Psoas muscle (tissue), 7 donors: ENCODE measurements at regions not wholly inside any gene's neighbourhood (a gene's known extent, or its start where the extent isn't known, plus 50 kb on each side); places are given as distances from the start of the nearest gene placed in this dataset.

Source experiments
- ATAC-seq, 4 donors: fragments of 200-7000 bp; cut with Tn5 transposase; one replicate each; pipeline ENCODE4 v1.9.1; 2020; ENCODE audit warnings: moderate library complexity in 3 of 4, mild to moderate bottlenecking in 2 of 4
- DNase-seq, 2 donors: peaks; one replicate each; pipeline ENCODE4 v3.0.0-alpha.2; 2020
- H3K27ac ChIP-seq: fragments of 200-600 bp; one replicate; pipeline ENCODE4 v1.8.0; 2022
- H3K27me3 ChIP-seq, 3 donors: fragments of 200-600 bp in 1 of 3; one replicate each; pipeline versions ENCODE4 v1.6.1 to v1.8.0; 2013 to 2022; ENCODE audit warnings: low read length in 2 of 3, mild to moderate bottlenecking in 2 of 3, moderate library complexity in 1 of 3; ENCODE audit not compliant: insufficient read depth in 3 of 3
- H3K36me3 ChIP-seq, 2 donors: fragments of 200-600 bp in 1 of 2; one replicate each; pipeline versions ENCODE4 v1.6.1 to v1.8.0; 2013 to 2022; ENCODE audit warnings: low read depth in 1 of 2, mild to moderate bottlenecking in 1 of 2, moderate library complexity in 1 of 2; ENCODE audit not compliant: insufficient read depth in 1 of 2
- H3K4me1 ChIP-seq: fragments of 200-600 bp; one replicate; pipeline ENCODE4 v1.8.0; 2022
- H3K4me3 ChIP-seq: fragments of 200-600 bp; one replicate; pipeline ENCODE4 v1.8.0; 2022; ENCODE audit warnings: mild to moderate bottlenecking
- H3K9me3 ChIP-seq: fragments of 200-600 bp; one replicate; pipeline ENCODE4 v1.8.0; 2022
- WGBS, 3 donors: extraction: QIAGEN DNeasy Blood & Tissue Kit; methylation state at CpG; one replicate each; pipeline versions ENCODE4 v1.1.6 to v1.1.7; 2013; 5-methylcytosine and 5-hydroxymethylcytosine counted together
- intact Hi-C, 2 donors: fragments of 100-400 bp; cut with DNase I; formaldehyde crosslinking; loops; one replicate each; pipeline versions ENCODE4 v1.11.0 to v1.14.2; 2022
- TF ChIP-seq, protein P1 (sequence below): fragments of 200-600 bp; IDR thresholded peaks from one replicate; pipeline ENCODE4 v1.8.0; 2022; ENCODE audit warnings: antibody characterized with exemption
- donor health status: healthy with polysubstance abuse.
- donor health status: DM: no; HTN: no; CAD: no; lungs with moderate emphysema.
- donor health status: Bipolar disorder and iron deficiency.
- donor health status: healthy.
- donor health status: DM: yes; HTN: yes; CAD: no.
- donor health status: DM: no; HTN: no; CAD: no.
- donor health status: DM: yes; HTN: yes; CAD: no.

DNA sequence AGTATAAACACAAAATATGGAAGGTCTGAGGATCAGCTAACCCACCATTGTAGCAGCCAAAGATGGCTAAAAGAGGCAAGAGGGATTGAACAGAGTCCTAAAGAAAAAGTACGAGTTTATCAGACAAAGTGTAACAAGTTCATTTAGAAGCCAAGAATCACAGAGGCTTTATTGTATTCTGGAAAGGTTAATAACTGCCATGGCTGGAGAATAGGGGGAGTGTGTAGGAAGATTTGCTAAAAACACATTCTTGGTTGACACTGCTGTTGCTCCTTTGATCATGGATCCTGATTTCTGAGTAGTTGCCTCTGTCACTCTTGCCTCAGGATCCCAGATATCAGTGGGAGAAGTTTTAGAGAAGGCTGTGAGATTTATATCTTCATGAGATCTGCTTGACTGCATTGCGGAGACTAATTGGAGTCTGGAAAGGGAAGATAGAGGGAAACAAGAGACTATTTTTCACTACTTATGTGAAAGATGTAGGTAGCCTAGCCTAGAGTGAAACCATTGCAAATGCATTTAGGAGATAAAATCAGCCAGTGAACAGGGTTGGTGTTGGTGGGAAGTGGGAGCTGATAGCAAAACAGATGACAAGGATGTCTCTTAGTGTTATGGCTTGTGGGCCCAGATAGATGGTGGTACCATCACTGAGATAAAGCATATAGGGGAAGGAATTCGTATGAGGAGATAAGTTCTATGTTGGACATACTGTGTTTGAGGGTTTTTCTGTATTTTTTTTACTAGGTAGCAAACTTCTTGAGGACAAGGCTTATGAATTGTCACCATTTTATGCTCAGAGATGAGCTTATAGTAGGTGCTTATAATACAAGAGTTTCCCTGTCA lies 402.9 kb upstream of the PDE3A start:
- WGBS, 3 donors, result 64 to 80% (median 69%) methylated on average over 3 of the region's 3 CpGs
- Histone ChIP-seq H3K4me3 (no peak overlapping the region), H3K4me1 (no peaks in the 10 kb centered on the region), H3K27ac (no peak overlapping the region), H3K27me3 (no peaks in the 10 kb centered on the region), H3K9me3 (no peaks in the 10 kb centered on the region), H3K36me3 (no peaks in the 10 kb centered on the region)
- DNase-seq (no peak), ATAC-seq (no peak)
- TF ChIP-seq, protein P1, sequence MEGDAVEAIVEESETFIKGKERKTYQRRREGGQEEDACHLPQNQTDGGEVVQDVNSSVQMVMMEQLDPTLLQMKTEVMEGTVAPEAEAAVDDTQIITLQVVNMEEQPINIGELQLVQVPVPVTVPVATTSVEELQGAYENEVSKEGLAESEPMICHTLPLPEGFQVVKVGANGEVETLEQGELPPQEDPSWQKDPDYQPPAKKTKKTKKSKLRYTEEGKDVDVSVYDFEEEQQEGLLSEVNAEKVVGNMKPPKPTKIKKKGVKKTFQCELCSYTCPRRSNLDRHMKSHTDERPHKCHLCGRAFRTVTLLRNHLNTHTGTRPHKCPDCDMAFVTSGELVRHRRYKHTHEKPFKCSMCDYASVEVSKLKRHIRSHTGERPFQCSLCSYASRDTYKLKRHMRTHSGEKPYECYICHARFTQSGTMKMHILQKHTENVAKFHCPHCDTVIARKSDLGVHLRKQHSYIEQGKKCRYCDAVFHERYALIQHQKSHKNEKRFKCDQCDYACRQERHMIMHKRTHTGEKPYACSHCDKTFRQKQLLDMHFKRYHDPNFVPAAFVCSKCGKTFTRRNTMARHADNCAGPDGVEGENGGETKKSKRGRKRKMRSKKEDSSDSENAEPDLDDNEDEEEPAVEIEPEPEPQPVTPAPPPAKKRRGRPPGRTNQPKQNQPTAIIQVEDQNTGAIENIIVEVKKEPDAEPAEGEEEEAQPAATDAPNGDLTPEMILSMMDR, result no peak
- intact Hi-C loops, result no loop called here

DNA sequence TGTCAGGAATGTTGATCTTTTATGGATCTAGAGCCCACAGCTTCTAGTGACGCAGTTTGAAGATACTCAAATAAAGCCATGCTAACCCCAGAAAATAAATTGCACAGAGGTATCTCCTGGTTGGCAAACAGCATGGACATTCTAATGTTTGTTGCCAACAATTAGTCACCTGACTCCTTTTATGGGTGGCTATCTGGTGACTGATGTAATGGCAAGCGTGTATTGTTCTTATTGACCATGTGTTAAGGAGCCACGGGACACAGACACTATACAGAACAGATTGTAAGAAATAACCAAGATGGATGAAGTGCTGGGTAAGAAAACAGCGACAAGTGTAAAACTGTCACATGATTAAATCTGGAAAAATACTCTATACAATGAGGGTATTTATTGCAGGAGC lies 401.3 kb upstream of the PDE3A start:
- Histone ChIP-seq H3K4me3 (no peak overlapping the region), H3K9me3 (no peaks in the 10 kb centered on the region), H3K36me3 (no peaks in the 10 kb centered on the region), H3K27me3 (peaks cover 0 to 1% (median 0%) of the 10 kb centered on the region in 3 donors), H3K27ac (no peak overlapping the region), H3K4me1 (no peaks in the 10 kb centered on the region)
- DNase-seq (no peak), ATAC-seq (no peak)
- 84 to 89% (median 89%) methylated on average over 4 of the region's 4 CpGs for WGBS, 3 donors
- TF ChIP-seq, protein P1, result no peak
- intact Hi-C loops, result no loop called here

DNA sequence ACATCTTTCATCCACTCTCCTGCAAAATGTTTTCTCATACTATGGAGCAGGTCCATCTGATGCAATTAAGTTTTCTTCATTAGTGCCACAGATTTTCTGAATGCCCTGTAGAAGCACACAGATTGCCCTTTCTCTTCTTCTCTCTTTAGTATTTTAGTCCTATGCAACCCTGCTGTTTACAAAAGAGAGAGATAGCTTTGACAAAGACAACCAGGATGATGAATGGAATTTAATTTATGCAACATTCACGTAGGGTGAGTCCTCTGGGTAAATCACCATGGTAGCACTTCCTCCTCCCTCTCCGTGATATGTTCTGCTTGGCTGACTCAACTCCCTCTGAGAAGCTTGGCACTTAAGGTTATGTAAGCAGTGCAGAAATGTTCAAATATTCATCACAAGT lies 400.9 kb upstream of the PDE3A start:
- WGBS, 3 donors, result 12 to 15% (median 13%) methylated on average over 2 of the region's 2 CpGs
- Histone ChIP-seq H3K9me3 (no peaks in the 10 kb centered on the region), H3K4me1 (no peaks in the 10 kb centered on the region), H3K4me3 (no peak overlapping the region), H3K27me3 (peaks cover 0 to 3% (median 0%) of the 10 kb centered on the region in 3 donors), H3K27ac (no peak overlapping the region), H3K36me3 (no peaks in the 10 kb centered on the region)
- ATAC-seq (peak in 1 of 4 donors; percentile 53), DNase-seq (no peak)
- intact Hi-C loops, result no loop called here
- TF ChIP-seq, protein P1, result no peak

DNA sequence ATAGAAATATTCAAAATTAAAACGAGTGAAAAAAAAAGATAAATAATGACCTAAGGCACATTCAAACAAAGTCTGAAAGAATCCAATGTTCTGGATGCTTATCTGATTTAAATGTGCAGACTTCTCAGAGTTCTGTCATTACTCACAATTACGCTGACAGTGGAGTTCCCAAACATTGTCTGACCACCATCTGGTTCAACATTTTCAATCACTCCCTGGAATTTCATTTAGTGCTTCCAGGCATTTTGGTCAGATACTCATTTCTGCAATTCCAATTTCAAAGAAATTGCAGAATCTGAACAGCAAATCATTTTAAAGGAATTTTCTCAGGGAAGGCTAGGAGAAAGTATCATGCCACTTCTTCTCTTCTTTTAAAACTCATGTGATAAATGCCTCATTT lies 398.2 kb upstream of the PDE3A start:
- ATAC-seq (no peak), DNase-seq (no peak)
- Histone ChIP-seq H3K9me3 (no peaks in the 10 kb centered on the region), H3K4me3 (no peak overlapping the region), H3K27ac (no peak overlapping the region), H3K36me3 (no peaks in the 10 kb centered on the region), H3K27me3 (peaks cover 0 to 5% (median 0%) of the 10 kb centered on the region in 3 donors), H3K4me1 (no peaks in the 10 kb centered on the region)
- TF ChIP-seq, protein P1, result no peak
- WGBS, 3 donors, result 33 to 37% (median 35%) methylated on average over 2 of the region's 2 CpGs
- intact Hi-C loops, result no loop called here
